Activated T-cell treated with anti-CD3 and anti-CD28 coated beads, Interleukin-2, amount 50 U/mL, for 4 hours (primary cell): ENCODE measurements at regions not wholly inside any gene's neighbourhood (a gene's known extent, or its start where the extent isn't known, plus 50 kb on each side); places are given as distances from the start of the nearest gene placed in this dataset.
"Not testable (repeated sequence)": the region's sequence is repeated elsewhere in the genome, so short reads cannot be mapped to it uniquely, and the experiment has no call there.

Experiments
- ATAC-seq, 2 donors: fragments of 200-7000 bp; cut with Tn5 transposase; one replicate each; pipeline ENCODE4 v1.10.0; 2021
- DNase-seq: peaks from one replicate; pipeline ENCODE4 v3.0.0-alpha.2; 2020
- H3K27me3 Mint-ChIP-seq: one replicate; pipeline ENCODE4 v1.8.0; 2021; ENCODE audit warnings: low read depth, mixed read lengths
- H3K36me3 Mint-ChIP-seq: one replicate; pipeline ENCODE4 v1.8.0; 2022; ENCODE audit warnings: mixed read lengths; ENCODE audit not compliant: insufficient read depth
- H3K4me1 Mint-ChIP-seq: one replicate; pipeline ENCODE4 v1.8.0; 2021; ENCODE audit warnings: low read depth, mixed read lengths
- H3K4me3 Mint-ChIP-seq: one replicate; pipeline ENCODE4 v1.8.0; 2021; ENCODE audit warnings: mild to moderate bottlenecking, moderate library complexity, mixed read lengths
- H3K9me3 Mint-ChIP-seq: one replicate; pipeline ENCODE4 v1.8.0; 2021; ENCODE audit warnings: mixed read lengths

DNA sequence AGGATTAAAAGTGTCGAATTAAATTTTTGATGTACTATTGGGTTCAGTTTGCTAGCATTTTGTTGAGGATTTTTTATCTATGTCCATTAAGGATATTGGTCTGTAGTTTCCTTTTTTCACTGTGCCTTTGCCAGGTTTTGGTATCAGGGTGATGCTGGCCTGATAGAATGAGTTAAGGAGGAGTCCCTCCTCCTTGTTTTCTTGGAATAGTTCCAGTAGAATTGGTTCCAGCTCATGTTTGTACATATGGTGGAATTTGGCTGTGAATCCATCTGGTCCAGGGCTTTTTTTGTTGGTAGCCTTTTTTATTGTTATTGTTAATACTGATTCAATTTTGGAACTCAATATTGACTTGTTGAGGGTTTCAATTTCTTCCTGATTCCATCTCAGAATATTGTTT lies 141.8 kb downstream of the SIM1 start:
- Mint-ChIP-seq H3K9me3 (peaks cover 3% of the 10 kb centered on the region), H3K36me3 (no peaks in the 10 kb centered on the region), H3K4me1 (no peaks in the 10 kb centered on the region), H3K4me3 (no peak overlapping the region), H3K27me3 (no peaks in the 10 kb centered on the region)
- ATAC-seq, result no peak
- DNase-seq, result no peak

DNA sequence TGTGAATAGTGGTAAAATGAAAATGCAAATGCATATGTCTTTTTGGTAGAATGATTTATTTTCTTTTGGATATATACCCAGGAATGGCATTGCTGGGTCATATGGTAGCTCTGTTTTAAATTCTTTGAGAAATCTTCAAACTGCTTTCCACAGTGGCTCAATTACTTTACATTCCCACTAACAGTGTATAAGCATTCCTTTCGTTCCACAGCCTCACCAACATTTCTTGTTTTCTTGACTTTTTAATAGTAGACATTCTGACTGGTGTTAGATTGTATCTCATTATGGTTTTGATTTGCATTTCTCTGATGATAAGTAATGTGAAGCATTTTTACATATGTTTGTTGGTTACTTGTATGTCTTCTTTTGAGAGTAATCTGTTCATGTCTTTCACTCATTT lies 144.0 kb downstream of the SIM1 start:
- H3K4me3 Mint-ChIP-seq, result no peak overlapping the region
- no peaks in the 10 kb centered on the region for H3K36me3 Mint-ChIP-seq
- no peaks in the 10 kb centered on the region for H3K27me3 Mint-ChIP-seq
- DNase-seq (no peak), ATAC-seq (no peak)
- H3K9me3 Mint-ChIP-seq, result peaks cover 3% of the 10 kb centered on the region
- no peaks in the 10 kb centered on the region for H3K4me1 Mint-ChIP-seq

DNA sequence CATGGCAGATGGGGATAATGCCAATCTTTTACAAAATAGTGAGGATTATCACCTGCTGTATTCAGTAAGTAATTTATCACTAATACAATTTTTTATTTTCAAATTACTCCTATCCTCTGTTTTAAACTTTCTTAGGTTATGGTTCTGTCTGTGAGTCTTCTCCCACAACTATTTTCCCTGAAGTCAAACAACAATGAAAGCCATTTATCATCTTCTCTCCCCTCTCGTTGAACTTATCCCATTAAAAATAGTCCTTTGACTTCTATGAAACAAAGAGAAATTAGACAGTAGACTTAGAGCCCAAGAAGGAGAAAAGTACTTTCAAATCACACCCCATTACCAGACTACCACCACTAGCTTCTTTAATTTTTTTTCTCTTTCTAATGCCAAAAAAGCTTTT lies 147.7 kb downstream of the SIM1 start:
- peaks cover 3% of the 10 kb centered on the region for H3K9me3 Mint-ChIP-seq
- ATAC-seq (no peak), DNase-seq (no peak)
- no peaks in the 10 kb centered on the region for H3K27me3 Mint-ChIP-seq
- no peaks in the 10 kb centered on the region for H3K4me1 Mint-ChIP-seq
- no peak overlapping the region for H3K4me3 Mint-ChIP-seq
- H3K36me3 Mint-ChIP-seq, result no peaks in the 10 kb centered on the region

GRCh38 chr6:100314186-100314585 lies 150.5 kb downstream of the SIM1 start:
- no peaks in the 10 kb centered on the region for H3K4me1 Mint-ChIP-seq

DNA sequence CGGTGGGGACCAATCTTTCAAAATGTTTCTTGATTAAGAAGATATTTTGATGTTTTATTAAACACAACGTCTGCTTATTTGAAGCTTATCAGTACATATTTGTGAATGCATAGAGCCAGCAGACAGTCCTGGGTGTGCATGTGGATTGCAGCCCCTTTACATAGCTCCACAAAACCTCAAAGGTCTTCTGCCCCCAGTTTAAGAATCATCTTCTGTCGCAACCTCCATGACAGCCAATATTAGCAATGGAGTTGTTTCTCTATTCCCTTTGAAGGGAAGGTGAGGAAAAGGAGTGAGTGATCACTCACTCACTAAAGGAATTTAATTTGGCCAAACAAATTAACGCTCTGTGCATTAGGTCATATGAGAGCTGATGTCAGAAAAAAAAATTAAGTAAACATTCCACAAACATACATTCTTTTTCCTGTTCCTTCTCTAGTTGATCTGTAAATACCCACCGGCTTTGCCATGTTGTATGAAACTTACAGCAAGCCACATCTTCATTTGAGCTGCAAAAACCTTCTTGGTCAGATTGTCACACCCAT lies 152.9 kb downstream of the SIM1 start:
- Mint-ChIP-seq H3K4me1 (no peaks in the 10 kb centered on the region), H3K36me3 (no peaks in the 10 kb centered on the region), H3K4me3 (no peak overlapping the region), H3K9me3 (no peaks in the 10 kb centered on the region), H3K27me3 (no peaks in the 10 kb centered on the region)
- DNase-seq (no peak), ATAC-seq (no peak)

More at GRCh38 chr6:100314186-100314585, 150.5 kb downstream of the SIM1 start:
- no peaks in the 10 kb centered on the region for H3K27me3 Mint-ChIP-seq
- no peak for DNase-seq
- no peak for ATAC-seq
- H3K9me3 Mint-ChIP-seq, result no peaks in the 10 kb centered on the region
- no peaks in the 10 kb centered on the region for H3K36me3 Mint-ChIP-seq
- H3K4me3 Mint-ChIP-seq, result no peak overlapping the region

- Mint-ChIP-seq H3K27me3 (no peaks in the 10 kb centered on the region), H3K36me3 (no peaks in the 10 kb centered on the region), H3K9me3 (no peaks in the 10 kb centered on the region), H3K4me3 (no peak overlapping the region), H3K4me1 (no peaks in the 10 kb centered on the region)
- ATAC-seq (no peak), DNase-seq (no peak)
Measured at GRCh38 chr6:100309174-100309573, 155.5 kb downstream of the SIM1 start.

DNA sequence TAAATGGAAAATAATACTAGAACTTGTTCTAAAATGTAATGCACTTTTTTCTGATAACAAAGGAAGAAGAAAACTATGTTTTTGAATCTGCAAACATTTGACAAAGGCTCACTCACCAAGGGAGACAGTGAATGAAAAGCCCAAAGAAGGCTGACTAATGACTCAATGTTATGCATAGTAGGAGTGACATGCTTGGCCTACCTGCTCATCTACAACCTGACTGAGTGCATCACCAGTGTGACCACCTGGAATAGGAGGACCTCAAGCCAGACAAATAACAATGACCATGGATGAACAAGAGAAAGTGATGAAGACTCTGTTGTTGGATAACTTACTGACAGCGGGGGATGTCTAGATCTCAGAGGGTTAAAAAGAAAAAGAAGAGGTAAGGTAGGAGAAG lies 157.2 kb downstream of the SIM1 start:
- DNase-seq (no peak), ATAC-seq (no peak)
- Mint-ChIP-seq H3K27me3 (no peaks in the 10 kb centered on the region), H3K4me1 (no peaks in the 10 kb centered on the region), H3K9me3 (no peaks in the 10 kb centered on the region), H3K36me3 (no peaks in the 10 kb centered on the region), H3K4me3 (no peak overlapping the region)

DNA sequence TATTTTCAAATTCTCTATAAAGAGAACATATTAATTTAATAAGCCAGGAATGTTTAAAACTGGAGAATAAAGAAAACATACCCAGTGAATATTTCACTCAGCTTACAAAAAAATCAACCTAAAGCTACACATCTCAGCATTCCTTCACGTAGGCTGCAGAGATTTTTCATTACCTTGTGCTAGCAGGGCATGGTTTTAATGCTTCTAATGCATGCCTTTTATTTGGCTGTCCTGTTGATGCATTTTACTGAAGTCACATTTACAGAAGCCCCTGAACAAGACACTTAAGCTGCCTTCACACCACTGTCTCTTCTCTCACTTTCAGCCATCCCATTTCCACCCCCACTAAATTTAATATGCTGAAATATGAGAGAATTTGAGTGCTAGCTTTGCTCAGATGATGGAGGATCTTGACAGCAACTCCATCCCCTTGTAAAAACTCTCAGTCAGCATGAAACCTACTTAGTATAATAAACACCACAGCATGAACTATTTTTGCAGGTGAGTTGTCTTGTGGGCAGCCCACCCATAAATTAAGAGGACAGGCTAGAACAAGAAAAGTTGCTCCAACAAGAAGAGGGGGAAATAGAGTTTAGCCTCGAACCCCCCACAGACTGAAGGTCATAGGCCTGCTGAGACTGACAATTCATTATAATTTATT lies 159.4 kb downstream of the SIM1 start:
- H3K9me3 Mint-ChIP-seq, result no peaks in the 10 kb centered on the region

DNA sequence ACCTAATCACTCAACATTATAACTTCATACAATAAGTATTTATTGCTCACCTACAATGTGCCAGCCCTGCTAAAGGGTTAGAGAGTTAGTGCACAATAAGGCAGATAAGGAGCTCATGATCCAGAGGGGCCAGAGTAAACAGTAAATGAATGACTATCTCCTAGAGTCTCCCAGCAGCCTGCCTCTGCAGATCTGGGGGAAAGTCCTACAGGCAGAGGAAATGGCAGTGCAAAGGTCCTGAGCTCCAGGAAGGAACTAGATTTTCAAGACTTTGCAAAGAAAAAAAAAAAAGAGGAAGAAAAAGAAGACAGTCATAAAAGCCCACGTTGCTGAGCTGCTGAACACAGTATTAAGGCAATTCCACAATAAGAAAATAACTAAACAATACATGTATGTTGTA lies 160.1 kb downstream of the SIM1 start:
- Mint-ChIP-seq H3K4me3 (no peak overlapping the region), H3K27me3 (peaks cover 2% of the 10 kb centered on the region), H3K36me3 (no peaks in the 10 kb centered on the region), H3K4me1 (no peaks in the 10 kb centered on the region), H3K9me3 (no peaks in the 10 kb centered on the region)
- DNase-seq (no peak), ATAC-seq (no peak)

More for the DNA sequence above, 159.4 kb downstream of the SIM1 start:
- Mint-ChIP-seq H3K4me1 (no peaks in the 10 kb centered on the region), H3K36me3 (no peaks in the 10 kb centered on the region), H3K4me3 (no peak overlapping the region), H3K27me3 (no peaks in the 10 kb centered on the region)
- no peak for ATAC-seq
- DNase-seq, result no peak

GRCh38 chr6:100301731-100302130 lies 163.0 kb downstream of the SIM1 start:
- H3K4me1 Mint-ChIP-seq, result no peaks in the 10 kb centered on the region
- no peaks in the 10 kb centered on the region for H3K9me3 Mint-ChIP-seq
- H3K36me3 Mint-ChIP-seq, result no peaks in the 10 kb centered on the region
- ATAC-seq (no peak), DNase-seq (no peak)
- H3K27me3 Mint-ChIP-seq, result peaks cover 2% of the 10 kb centered on the region
- H3K4me3 Mint-ChIP-seq, result no peak overlapping the region

DNA sequence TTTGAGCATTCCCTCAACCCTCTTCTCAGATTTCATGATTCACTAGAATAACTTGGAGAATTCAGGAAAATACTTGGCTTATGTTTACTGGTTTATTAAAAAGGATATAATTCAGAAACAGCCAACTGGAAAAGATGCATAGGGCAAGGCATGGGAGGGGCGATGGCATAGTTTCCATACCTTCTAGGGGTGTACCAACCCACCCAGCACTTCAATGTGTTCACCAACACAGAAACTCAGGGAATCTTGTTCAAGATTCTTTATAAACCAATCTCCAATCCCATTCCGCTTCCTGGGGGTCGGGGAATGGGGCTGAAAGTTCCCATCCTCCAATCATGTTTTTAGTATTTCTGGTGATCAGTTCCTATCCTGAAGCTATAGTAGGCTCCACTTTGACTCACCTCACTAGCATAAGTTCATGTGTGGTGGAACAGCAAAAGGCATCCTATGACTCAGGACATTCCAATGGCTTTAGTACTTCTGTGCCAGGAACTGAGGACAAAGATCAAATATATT lies 164.4 kb downstream of the SIM1 start:
- ATAC-seq (no peak), DNase-seq (no peak)
- Mint-ChIP-seq H3K4me1 (no peaks in the 10 kb centered on the region), H3K36me3 (no peaks in the 10 kb centered on the region), H3K27me3 (peaks cover 2% of the 10 kb centered on the region), H3K4me3 (no peak overlapping the region), H3K9me3 (no peaks in the 10 kb centered on the region)

DNA sequence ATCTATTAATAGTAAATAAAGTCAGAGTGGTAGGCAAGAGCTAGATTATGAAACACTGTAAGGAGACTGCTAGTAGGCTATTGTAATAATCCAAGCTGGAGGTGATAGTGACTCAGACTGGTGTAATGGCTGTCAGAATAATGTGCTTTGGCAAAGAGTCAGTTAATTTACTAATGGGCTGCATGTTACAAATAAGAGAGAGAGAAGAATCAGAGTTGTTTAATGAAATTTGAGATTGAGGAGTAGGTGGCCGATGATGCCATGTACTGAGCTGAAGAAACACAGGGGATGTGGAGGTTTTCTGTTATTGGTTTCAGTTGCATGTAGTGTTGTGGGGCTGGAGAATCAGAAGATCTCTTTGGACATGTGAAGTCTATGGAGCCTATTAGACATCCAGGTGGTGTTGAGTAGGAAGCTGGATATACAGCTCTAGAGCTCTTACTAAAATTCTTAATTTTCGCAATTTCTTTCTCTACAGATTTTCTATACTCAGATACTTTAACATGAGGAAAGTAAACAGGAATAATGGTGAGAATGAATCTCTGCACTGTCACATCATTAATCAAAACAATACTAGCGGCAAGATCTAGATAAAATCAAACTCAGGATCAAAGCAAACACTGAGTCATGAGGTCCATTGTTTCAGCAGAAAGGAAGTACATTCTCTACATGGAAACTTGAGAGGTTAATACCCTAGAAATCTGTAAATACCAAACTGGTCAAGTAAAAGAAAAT lies 167.7 kb downstream of the SIM1 start:
- ATAC-seq, result no peak
- H3K9me3 Mint-ChIP-seq, result no peaks in the 10 kb centered on the region
- no peak overlapping the region for H3K4me3 Mint-ChIP-seq
- DNase-seq, result no peak
- H3K27me3 Mint-ChIP-seq, result peaks cover 2% of the 10 kb centered on the region
- no peaks in the 10 kb centered on the region for H3K4me1 Mint-ChIP-seq
- no peaks in the 10 kb centered on the region for H3K36me3 Mint-ChIP-seq

- not testable (repeated sequence) for DNase-seq, H3K36me3 Mint-ChIP-seq, H3K4me1 Mint-ChIP-seq, ATAC-seq, H3K4me3 Mint-ChIP-seq, H3K27me3 Mint-ChIP-seq, H3K9me3 Mint-ChIP-seq
Measured at GRCh38 chr6:100295172-100295571, 169.5 kb downstream of the SIM1 start.

GRCh38 chr6:100289285-100289684 lies 175.4 kb downstream of the SIM1 start:
- H3K9me3 Mint-ChIP-seq, result no peaks in the 10 kb centered on the region
- H3K36me3 Mint-ChIP-seq, result no peaks in the 10 kb centered on the region
- H3K4me3 Mint-ChIP-seq, result no peak overlapping the region
- H3K4me1 Mint-ChIP-seq, result no peaks in the 10 kb centered on the region
- peaks cover under 1% of the 10 kb centered on the region for H3K27me3 Mint-ChIP-seq
- DNase-seq, result no peak
- ATAC-seq, result no peak

DNA sequence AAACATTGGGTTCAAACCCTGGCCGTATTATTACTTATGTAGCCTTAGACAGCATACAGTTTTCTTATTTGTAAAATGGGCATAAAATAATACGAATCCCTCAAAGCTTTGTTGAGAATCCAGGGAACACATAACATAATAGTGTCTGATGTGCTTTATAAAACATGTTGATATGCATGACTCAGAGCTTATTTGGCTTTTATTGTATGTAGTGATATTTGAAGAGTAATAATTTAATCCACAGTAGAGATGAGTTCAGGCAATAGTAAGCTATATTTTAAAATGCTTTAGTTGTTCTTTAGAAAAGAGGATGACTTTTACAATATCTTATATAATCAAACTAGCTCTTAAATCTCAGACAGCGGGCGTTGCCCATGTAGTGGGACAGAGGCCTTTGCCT lies 176.4 kb downstream of the SIM1 start:
- DNase-seq (no peak), ATAC-seq (no peak)
- no peaks in the 10 kb centered on the region for H3K4me1 Mint-ChIP-seq
- no peaks in the 10 kb centered on the region for H3K9me3 Mint-ChIP-seq
- peaks cover 3% of the 10 kb centered on the region for H3K27me3 Mint-ChIP-seq
- no peak overlapping the region for H3K4me3 Mint-ChIP-seq
- no peaks in the 10 kb centered on the region for H3K36me3 Mint-ChIP-seq
